Liver (tissue), 8 donors: ENCODE measurements at regions not wholly inside any gene's neighbourhood (a gene's known extent, or its start where the extent isn't known, plus 50 kb on each side); places are given as distances from the start of the nearest gene placed in this dataset.

Experiments used
- DNase-seq: peaks from one replicate; pipeline ENCODE4 v3.0.0-alpha.2; 2017; ENCODE audit warnings: low spot score
- H3K27ac ChIP-seq, 2 donors: one replicate each; pipeline ENCODE4 v1.7.0; 2013; ENCODE audit warnings: inconsistent platforms in 2 of 2, low read length in 2 of 2, control low read depth in 1 of 2, low read depth in 1 of 2, mild to moderate bottlenecking in 1 of 2
- H3K27me3 ChIP-seq, 4 donors: one replicate each; pipeline versions ENCODE4 v1.6.1 to v1.7.0; 2013; ENCODE audit warnings: low read length in 3 of 4, inconsistent platforms in 1 of 4, mild to moderate bottlenecking in 1 of 4, moderate library complexity in 1 of 4; ENCODE audit not compliant: control insufficient read depth in 4 of 4, insufficient read depth in 4 of 4
- H3K36me3 ChIP-seq, 4 donors: one replicate each; pipeline versions ENCODE4 v1.6.1 to v1.7.0; 2013; ENCODE audit warnings: low read length in 3 of 4, mild to moderate bottlenecking in 3 of 4, low read depth in 1 of 4, moderate library complexity in 1 of 4; ENCODE audit not compliant: control insufficient read depth in 4 of 4, insufficient read depth in 3 of 4
- H3K4me1 ChIP-seq, 4 donors: one replicate each; pipeline versions ENCODE4 v1.6.1 to v1.7.0; 2013; ENCODE audit warnings: low read length in 3 of 4, mild to moderate bottlenecking in 3 of 4, moderate library complexity in 1 of 4; ENCODE audit not compliant: control insufficient read depth in 4 of 4, insufficient read depth in 4 of 4
- H3K4me3 ChIP-seq, 3 donors: one replicate each; pipeline versions ENCODE4 v1.6.1 to v1.7.0; 2013; ENCODE audit warnings: low read length in 3 of 3, control low read depth in 1 of 3, low read depth in 1 of 3, mild to moderate bottlenecking in 1 of 3
- H3K9ac ChIP-seq, 2 donors: one replicate each; pipeline ENCODE4 v1.7.0; 2013; ENCODE audit warnings: low read length in 2 of 2, mild to moderate bottlenecking in 2 of 2, moderate library complexity in 2 of 2, control low read depth in 1 of 2, low read depth in 1 of 2
- H3K9me3 ChIP-seq, 4 donors: one replicate each; pipeline versions ENCODE4 v1.6.1 to v1.7.0; 2013; ENCODE audit warnings: low read length in 3 of 4; ENCODE audit not compliant: control insufficient read depth in 4 of 4
- CTCF ChIP-seq: fragments of 150-350 bp; IDR thresholded peaks from 2 replicates; pipeline ENCODE4 v1.5.1; 2017; ENCODE audit warnings: improper control_type of control experiment, low read depth, low read length; ENCODE audit not compliant: missing input control
- EGR1 ChIP-seq, 2 donors: IDR thresholded peaks; 2 replicates each; pipeline ENCODE4 v1.6.1; 2016 to 2018; ENCODE audit warnings: antibody characterized with exemption in 2 of 2, low read depth in 2 of 2
- FOXA1 ChIP-seq: IDR thresholded peaks from 2 replicates; pipeline ENCODE4 v1.6.1; 2016; ENCODE audit warnings: antibody characterized with exemption
- HNF4A ChIP-seq, 2 donors: conservative IDR thresholded peaks; 2 replicates each; pipeline ENCODE4 v1.6.1; 2016; ENCODE audit warnings: antibody characterized with exemption in 2 of 2, mild to moderate bottlenecking in 2 of 2
- HNF4G ChIP-seq: IDR thresholded peaks from 2 replicates; pipeline ENCODE4 v1.6.1; 2016; ENCODE audit warnings: antibody characterized with exemption
- JUND ChIP-seq, 2 donors: IDR thresholded peaks; 2 replicates each; pipeline ENCODE4 v1.6.1; 2016; ENCODE audit warnings: antibody characterized with exemption in 2 of 2
- MAX ChIP-seq: IDR thresholded peaks from 2 replicates; pipeline ENCODE4 v1.6.1; 2016; ENCODE audit warnings: antibody characterized with exemption
- NR2F2 ChIP-seq: IDR thresholded peaks from 2 replicates; pipeline ENCODE4 v1.6.1; 2016; ENCODE audit warnings: antibody characterized with exemption
- RAD21 ChIP-seq, 2 donors: IDR thresholded peaks; 2 replicates each; pipeline ENCODE4 v1.6.1; 2016; ENCODE audit warnings: antibody characterized with exemption in 2 of 2, mild to moderate bottlenecking in 2 of 2
- REST ChIP-seq: IDR thresholded peaks from 2 replicates; pipeline ENCODE4 v1.6.1; 2016; ENCODE audit warnings: antibody characterized with exemption, mild to moderate bottlenecking
- RXRA ChIP-seq, 2 donors: IDR thresholded peaks; 2 replicates each; pipeline ENCODE4 v1.6.1; 2017 to 2018; ENCODE audit warnings: antibody characterized with exemption in 2 of 2, mild to moderate bottlenecking in 1 of 2
- SP1 ChIP-seq: IDR thresholded peaks from 2 replicates; pipeline ENCODE4 v1.6.1; 2018; ENCODE audit warnings: antibody characterized with exemption, mild to moderate bottlenecking
- TAF1 ChIP-seq: conservative IDR thresholded peaks from 2 replicates; pipeline ENCODE4 v1.6.1; 2016; ENCODE audit warnings: antibody characterized with exemption, mild to moderate bottlenecking
- YY1 ChIP-seq: IDR thresholded peaks from 2 replicates; pipeline ENCODE4 v1.6.1; 2016; ENCODE audit warnings: antibody characterized with exemption, mild to moderate bottlenecking
- ZBTB33 ChIP-seq: IDR thresholded peaks from 2 replicates; pipeline ENCODE4 v1.6.1; 2016; ENCODE audit warnings: antibody characterized with exemption
- WGBS: extraction: QIAGEN DNeasy Blood & Tissue Kit; methylation state at CpG from one replicate; pipeline ENCODE4 v1.1.7; 2013; 5-methylcytosine and 5-hydroxymethylcytosine counted together
- donor health status: healthy.
- donor health status: healthy.
- donor health status: healthy.
- donor health status: healthy.
- donor health status: healthy.

- TF ChIP-seq HNF4A (conservative IDR thresholded peaks at IDR 0.05), result no peak
- TF ChIP-seq EGR1 (IDR thresholded peaks at IDR 0.05; ENCODE audit: low read depth in 2 of 2), result no peak
- TF ChIP-seq TAF1, result no peak
- no peak for TF ChIP-seq SP1
- no peak for TF ChIP-seq FOXA1
- TF ChIP-seq RXRA (IDR thresholded peaks at IDR 0.05), result no peak
- TF ChIP-seq YY1, result no peak
- TF ChIP-seq NR2F2, result no peak
- no peak for TF ChIP-seq HNF4G
- no peak for TF ChIP-seq JUND (IDR thresholded peaks at IDR 0.05)
Measured at GRCh38 chr4:138565576-138565975, 323.4 kb upstream of the SLC7A11 start (continued).

- Histone ChIP-seq H3K9ac (no peak overlapping the region), H3K27ac (no peak overlapping the region), H3K4me3 (no peak overlapping the region), H3K9me3 (no peaks in the 10 kb centered on the region), H3K27me3 (no peaks in the 10 kb centered on the region), H3K36me3 (no peaks in the 10 kb centered on the region), H3K4me1 (no peaks in the 10 kb centered on the region)
- 33% methylated on average over 1 of the region's 1 CpG for WGBS
- DNase-seq, result no peak
- no peak for TF ChIP-seq MAX
Measured at GRCh38 chr4:138562544-138562991, 320.4 kb upstream of the SLC7A11 start.

GRCh38 chr4:138561906-138562305 lies 319.8 kb upstream of the SLC7A11 start:
- WGBS, result 87% methylated on average over 18 of the region's 18 CpGs
- no peak for DNase-seq
- no peak for TF ChIP-seq EGR1 (IDR thresholded peaks at IDR 0.05; ENCODE audit: low read depth in 2 of 2)
- TF ChIP-seq HNF4G, result no peak
- TF ChIP-seq RAD21 (IDR thresholded peaks at IDR 0.05), result no peak
- no peak for TF ChIP-seq MAX
- TF ChIP-seq ZBTB33, result no peak
- no peak for TF ChIP-seq YY1
- no peak for TF ChIP-seq CTCF
- TF ChIP-seq REST, result no peak
- TF ChIP-seq HNF4A (conservative IDR thresholded peaks at IDR 0.05), result no peak
- no peaks in the 10 kb centered on the region for H3K27me3 ChIP-seq
- H3K9ac ChIP-seq, result no peak overlapping the region
- no peak overlapping the region for H3K27ac ChIP-seq
- H3K4me3 ChIP-seq, result no peak overlapping the region
- no peaks in the 10 kb centered on the region for H3K9me3 ChIP-seq
- no peaks in the 10 kb centered on the region for H3K36me3 ChIP-seq
- H3K4me1 ChIP-seq, result no peaks in the 10 kb centered on the region
